Caco-2 (cell line): ENCODE measurements at regions not wholly inside any gene's neighbourhood (a gene's known extent, or its start where the extent isn't known, plus 50 kb on each side); places are given as distances from the start of the nearest gene placed in this dataset.

Experiments
- BruUV-seq: library from RNA; stranded (reverse); fragments of 400-500 nt; replicated peaks from 2 replicates; lab custom pipeline; 2021; lab: Mats Ljungman, UMichigan
- CTCF ChIA-PET: fragments of 300-600 bp; sonication (Branson Sonifier 250); formaldehyde crosslinking; loops from one replicate; lab custom pipeline; 2022; ENCODE audit warnings: antibody characterized with exemption; lab: Charles Lee
- POLR2A ChIA-PET: fragments of 300-600 bp; sonication (Branson Sonifier 250); formaldehyde crosslinking; loops from one replicate; lab custom pipeline; 2022; ENCODE audit warnings: antibody characterized with exemption; lab: Charles Lee
- DNase-seq, 2 experiments: peaks; one replicate each; pipeline versions ENCODE4 v3.0.0 to v3.0.0-alpha.2; 2020 to 2022
- H3K27me3 ChIP-seq: replicated peaks from 2 replicates; pipeline ENCODE4 v1.6.0; 2011; ENCODE audit warnings: low read length; ENCODE audit not compliant: control insufficient read depth, insufficient read depth
- H3K36me3 ChIP-seq: 2 replicates; pipeline ENCODE4 v1.5.1; 2011; ENCODE audit warnings: low read length; ENCODE audit not compliant: control insufficient read depth, insufficient read depth
- H3K4me1 ChIP-seq: fragments of 250-450 bp; sonication (Bioruptor Pico); 2 replicates; pipeline ENCODE4 v1.5.1; 2020; ENCODE audit warnings: mild to moderate bottlenecking
- H3K4me3 ChIP-seq: 2 replicates; pipeline ENCODE4 v1.5.1; 2011; ENCODE audit warnings: low read depth, mild to moderate bottlenecking, control low read depth, low read length
- H3K9me3 ChIP-seq: fragments of 250-450 bp; sonication (Bioruptor Pico); 2 replicates; pipeline ENCODE4 v1.5.1; 2020; ENCODE audit warnings: mild to moderate bottlenecking, moderate library complexity
- H3K27ac Mint-ChIP-seq: one replicate; pipeline ENCODE4 v1.8.0; 2022; ENCODE audit warnings: mixed read lengths; ENCODE audit not compliant: unreplicated experiment
- H3K27me3 Mint-ChIP-seq: one replicate; pipeline ENCODE4 v1.8.0; 2022; ENCODE audit warnings: mixed read lengths; ENCODE audit not compliant: insufficient read depth, unreplicated experiment
- H3K36me3 Mint-ChIP-seq: one replicate; pipeline ENCODE4 v1.8.0; 2022; ENCODE audit warnings: mild to moderate bottlenecking, mixed read lengths; ENCODE audit not compliant: insufficient read depth, unreplicated experiment
- H3K4me1 Mint-ChIP-seq: one replicate; pipeline ENCODE4 v1.8.0; 2022; ENCODE audit warnings: low read depth, mixed read lengths; ENCODE audit not compliant: unreplicated experiment
- H3K4me3 Mint-ChIP-seq: one replicate; pipeline ENCODE4 v1.8.0; 2022; ENCODE audit warnings: mild to moderate bottlenecking, moderate library complexity, mixed read lengths; ENCODE audit not compliant: unreplicated experiment
- H3K9me3 Mint-ChIP-seq: one replicate; pipeline ENCODE4 v1.8.0; 2022; ENCODE audit warnings: mixed read lengths; ENCODE audit not compliant: unreplicated experiment
- intact Hi-C: fragments of 100-400 bp; cut with micrococcal nuclease; formaldehyde crosslinking; loops from one replicate; pipeline ENCODE4 v1.10.0; 2022; ENCODE audit not compliant: unreplicated experiment
- TF ChIP-seq, protein P1 (sequence below), 2 experiments: fragments of 200-600 bp in 1 of 2; IDR thresholded peaks; 1 replicate in 1 of 2; 2 replicates in 1 of 2; pipeline versions ENCODE4 v1.5.1 to v1.8.0; 2011 to 2022; ENCODE audit warnings: antibody characterized with exemption in 1 of 2, control low read depth in 1 of 2, inconsistent platforms in 1 of 2, low read depth in 1 of 2, low read length in 1 of 2, mild to moderate bottlenecking in 1 of 2, moderate library complexity in 1 of 2; ENCODE audit not compliant: insufficient read depth in 1 of 2, severe bottlenecking in 1 of 2, unreplicated experiment in 1 of 2

DNA sequence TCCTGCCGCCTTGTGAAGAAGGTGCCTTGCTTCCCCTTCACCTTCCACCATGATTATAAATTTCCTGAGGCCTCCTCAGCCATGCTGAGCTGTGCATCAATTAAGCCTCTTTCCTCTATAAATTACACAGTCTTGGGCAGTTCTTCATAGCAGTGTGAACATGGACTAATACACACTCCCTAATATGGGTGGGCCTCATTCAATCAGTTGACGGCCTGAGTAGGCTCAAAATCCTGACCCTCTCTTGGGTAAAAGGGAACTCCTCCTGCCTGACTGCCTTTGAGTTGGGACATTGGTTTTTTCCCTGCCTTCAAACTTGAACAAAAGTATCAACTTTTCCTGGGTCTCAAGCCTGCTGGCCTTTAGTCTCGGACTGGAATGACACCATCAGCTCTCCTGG is 96.6 kb upstream of the PROKR2 start:
- no peaks in the 10 kb centered on the region for H3K27me3 ChIP-seq
- no peaks in the 10 kb centered on the region for H3K9me3 Mint-ChIP-seq
- TF ChIP-seq, protein P1, sequence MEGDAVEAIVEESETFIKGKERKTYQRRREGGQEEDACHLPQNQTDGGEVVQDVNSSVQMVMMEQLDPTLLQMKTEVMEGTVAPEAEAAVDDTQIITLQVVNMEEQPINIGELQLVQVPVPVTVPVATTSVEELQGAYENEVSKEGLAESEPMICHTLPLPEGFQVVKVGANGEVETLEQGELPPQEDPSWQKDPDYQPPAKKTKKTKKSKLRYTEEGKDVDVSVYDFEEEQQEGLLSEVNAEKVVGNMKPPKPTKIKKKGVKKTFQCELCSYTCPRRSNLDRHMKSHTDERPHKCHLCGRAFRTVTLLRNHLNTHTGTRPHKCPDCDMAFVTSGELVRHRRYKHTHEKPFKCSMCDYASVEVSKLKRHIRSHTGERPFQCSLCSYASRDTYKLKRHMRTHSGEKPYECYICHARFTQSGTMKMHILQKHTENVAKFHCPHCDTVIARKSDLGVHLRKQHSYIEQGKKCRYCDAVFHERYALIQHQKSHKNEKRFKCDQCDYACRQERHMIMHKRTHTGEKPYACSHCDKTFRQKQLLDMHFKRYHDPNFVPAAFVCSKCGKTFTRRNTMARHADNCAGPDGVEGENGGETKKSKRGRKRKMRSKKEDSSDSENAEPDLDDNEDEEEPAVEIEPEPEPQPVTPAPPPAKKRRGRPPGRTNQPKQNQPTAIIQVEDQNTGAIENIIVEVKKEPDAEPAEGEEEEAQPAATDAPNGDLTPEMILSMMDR (IDR thresholded peaks at IDR 0.05; ENCODE audit: insufficient read depth in 1 of 2, low read depth in 1 of 2, low read length in 1 of 2, severe bottlenecking in 1 of 2, unreplicated experiment in 1 of 2), result no peak
- no peak for DNase-seq
- H3K4me3 Mint-ChIP-seq, result no peak overlapping the region
- intact Hi-C loops, result no loop called here
- no peaks in the 10 kb centered on the region for H3K36me3 ChIP-seq
- H3K27ac Mint-ChIP-seq, result no peak overlapping the region
- no peak overlapping the region for H3K4me3 ChIP-seq
- H3K4me1 Mint-ChIP-seq, result no peaks in the 10 kb centered on the region
- H3K36me3 Mint-ChIP-seq, result no peaks in the 10 kb centered on the region
- no peaks in the 10 kb centered on the region for H3K9me3 ChIP-seq
- ChIA-PET CTCF (no interaction called here), POLR2A (no interaction called here)
- peaks cover 26% of the 10 kb centered on the region for H3K27me3 Mint-ChIP-seq
- no peaks in the 10 kb centered on the region for H3K4me1 ChIP-seq
- BruUV-seq, result no TSS peak

DNA sequence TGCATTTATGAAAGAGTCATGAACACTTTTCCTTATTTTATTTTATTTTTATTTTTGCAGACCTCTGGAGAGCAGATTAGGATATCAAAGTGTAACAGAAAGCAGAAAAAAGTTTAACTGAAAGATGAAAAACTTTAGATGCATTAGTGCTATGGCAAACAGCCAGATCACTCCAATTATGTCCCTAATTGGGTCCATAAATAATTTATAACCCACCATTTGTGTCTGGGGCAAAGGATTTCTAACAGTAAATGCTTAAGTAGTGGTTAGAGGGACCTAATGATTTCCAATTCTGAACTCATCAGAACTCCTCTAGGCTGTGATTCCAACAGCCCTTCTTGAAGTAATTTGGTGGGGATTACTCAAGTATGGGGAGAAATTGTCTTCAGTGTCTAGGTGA is 93.7 kb upstream of the PROKR2 start:
- POLR2A ChIA-PET, result no interaction called here
- no TSS peak for BruUV-seq

DNA sequence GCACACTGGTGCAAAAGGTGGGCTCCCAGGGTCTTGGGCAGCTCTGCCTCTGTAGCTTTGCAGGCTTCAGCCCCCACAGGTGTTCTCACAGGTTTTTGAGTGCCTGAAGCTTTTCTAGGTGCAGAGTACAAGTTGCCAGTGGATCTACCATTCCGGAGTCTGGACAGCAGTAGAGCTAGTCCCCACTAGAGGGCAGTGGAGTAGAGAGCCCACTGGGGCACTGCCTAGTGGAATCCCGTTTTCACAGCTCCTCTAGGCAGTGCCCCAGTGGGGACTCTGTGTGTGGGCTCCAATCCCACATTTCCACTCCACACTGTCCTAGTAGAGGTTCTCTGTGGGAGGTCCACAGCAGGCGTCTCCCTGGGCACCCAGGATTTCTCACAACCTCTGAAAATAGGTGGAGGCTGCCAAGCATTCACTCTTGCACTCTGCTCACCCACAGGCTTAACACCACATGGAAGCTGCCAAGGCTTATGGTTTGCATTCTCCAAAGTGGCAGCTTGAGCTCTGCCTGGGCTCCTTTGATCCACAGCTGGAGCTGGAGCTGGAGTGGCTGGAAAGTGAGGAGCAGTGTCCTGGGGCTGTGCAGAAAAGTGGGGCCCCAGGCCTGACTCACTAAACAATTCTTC is 86.3 kb upstream of the PROKR2 start:
- intact Hi-C loops, result loop anchor here (2.0 kb wide), 1 partner anchor 46 kb away; no protein-coding TSS in a partner anchor
- DNase-seq, result peak; percentile 54 to 67
- H3K36me3 ChIP-seq, result no peaks in the 10 kb centered on the region
- Mint-ChIP-seq H3K4me1 (no peaks in the 10 kb centered on the region), H3K27ac (no peak overlapping the region), H3K27me3 (peaks cover 4% of the 10 kb centered on the region), H3K9me3 (no peaks in the 10 kb centered on the region), H3K4me3 (no peak overlapping the region), H3K36me3 (no peaks in the 10 kb centered on the region)
- H3K27me3 ChIP-seq, result no peaks in the 10 kb centered on the region; the same call in 1 of the 2 replicates
- ChIA-PET POLR2A (no interaction called here), CTCF (interaction anchor here (0.9 to 2.5 kb wide), 4 partner anchors 9 to 111 kb away, joined by 3 to 12 read pairs (median 7); no protein-coding TSS in a partner anchor)
- no TSS peak for BruUV-seq
- H3K9me3 ChIP-seq, result no peaks in the 10 kb centered on the region
- no peak overlapping the region for H3K4me3 ChIP-seq
- H3K4me1 ChIP-seq, result no peaks in the 10 kb centered on the region
- TF ChIP-seq, protein P1 (IDR thresholded peaks at IDR 0.05; ENCODE audit: insufficient read depth in 1 of 2, low read depth in 1 of 2, low read length in 1 of 2, severe bottlenecking in 1 of 2, unreplicated experiment in 1 of 2), result peak; percentile 66 to 80

More for the DNA sequence above, 93.7 kb upstream of the PROKR2 start:
- Histone ChIP-seq H3K9me3 (no peaks in the 10 kb centered on the region), H3K4me3 (no peak overlapping the region), H3K27me3 (no peaks in the 10 kb centered on the region; the same call in 1 of the 2 replicates), H3K4me1 (no peaks in the 10 kb centered on the region), H3K36me3 (no peaks in the 10 kb centered on the region)
- intact Hi-C loops, result no loop called here
- Mint-ChIP-seq H3K4me1 (no peaks in the 10 kb centered on the region), H3K9me3 (no peaks in the 10 kb centered on the region), H3K27me3 (peaks cover 27% of the 10 kb centered on the region), H3K36me3 (no peaks in the 10 kb centered on the region), H3K4me3 (no peak overlapping the region), H3K27ac (no peak overlapping the region)
- DNase-seq, result no peak
- CTCF ChIA-PET, result no interaction called here
- TF ChIP-seq, protein P1 (IDR thresholded peaks at IDR 0.05; ENCODE audit: insufficient read depth in 1 of 2, low read depth in 1 of 2, low read length in 1 of 2, severe bottlenecking in 1 of 2, unreplicated experiment in 1 of 2), result no peak
